COLO668 (cell line): ENCODE measurements at regions not wholly inside any gene's neighbourhood (a gene's known extent, or its start where the extent isn't known, plus 50 kb on each side); places are given as distances from the start of the nearest gene placed in this dataset.

Experiments used
- DNase-seq: peaks from one replicate; lab custom pipeline; 2025; ENCODE audit not compliant: unreplicated experiment; lab: John Stamatoyannopoulos, UW

DNA sequence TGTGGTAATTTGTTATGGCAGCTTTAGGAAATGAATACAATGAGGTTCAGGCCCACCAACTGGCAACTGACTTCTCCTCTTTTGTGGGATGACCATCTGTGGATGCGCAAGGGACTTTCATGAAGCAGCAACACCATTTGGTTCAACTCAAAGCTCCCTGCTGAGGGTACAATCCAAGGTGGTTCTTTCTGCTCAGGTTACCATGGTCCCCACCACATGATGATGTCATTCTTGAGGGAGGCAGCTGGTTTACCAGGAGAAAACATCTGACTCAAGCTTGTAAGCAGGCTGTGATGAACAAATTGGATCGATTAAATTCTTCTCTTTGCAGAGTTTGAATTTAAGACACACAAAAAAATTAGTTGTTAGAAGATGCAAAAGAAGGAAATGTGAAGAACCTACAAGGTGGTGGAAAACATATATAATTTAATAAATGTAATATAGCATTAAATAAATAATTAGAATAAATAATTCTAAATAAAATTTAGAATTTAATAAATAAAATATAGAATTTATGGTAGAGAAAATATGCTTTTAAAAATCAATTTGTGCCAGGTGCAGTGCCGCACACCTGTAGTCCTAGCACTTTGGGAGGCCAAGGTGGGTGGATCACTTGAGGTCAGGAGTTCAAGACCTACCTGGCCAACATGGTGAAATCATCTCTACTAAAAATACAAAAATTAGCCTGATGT lies 67.6 kb upstream of the ANKFN1 start:
- DNase-seq, result no peak

GRCh38 chr17:56087199-56087598 lies 66.1 kb upstream of the ANKFN1 start:
- DNase-seq, result no peak

DNA sequence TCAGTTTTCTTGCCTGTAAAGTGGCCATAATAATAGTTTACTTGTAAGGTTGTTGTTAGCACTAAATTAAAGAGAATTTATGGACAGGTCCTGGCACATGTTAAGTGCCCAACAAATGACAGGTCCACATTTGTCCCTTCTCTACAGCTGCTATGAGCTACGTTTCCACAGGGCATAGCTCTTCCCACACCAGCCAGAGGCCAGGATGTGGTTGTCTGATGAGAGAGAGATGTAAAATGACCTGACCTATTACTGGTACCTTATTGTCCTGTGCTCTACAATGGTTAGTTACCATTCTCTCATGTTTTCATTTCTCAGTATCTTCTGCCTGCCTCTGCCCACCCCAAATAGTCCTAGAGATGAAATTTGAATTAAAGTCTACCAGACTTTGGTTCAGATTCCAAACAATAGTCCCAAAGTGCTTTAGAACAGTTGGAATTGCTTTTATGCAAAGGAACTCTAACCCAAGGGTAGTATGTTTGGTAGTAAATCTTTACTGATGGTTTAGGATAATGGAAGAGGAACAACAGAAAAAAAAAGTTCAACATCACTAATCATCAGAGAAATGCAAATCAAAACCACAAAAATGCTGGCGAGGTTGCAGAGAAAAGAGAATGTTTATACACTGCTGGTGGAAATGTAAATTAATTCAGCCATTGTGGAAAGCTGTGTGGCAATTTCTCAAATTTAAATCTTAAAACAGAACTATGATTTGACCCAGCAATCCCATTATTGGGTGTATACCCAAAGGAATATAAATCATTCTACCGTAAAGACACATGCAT lies 57.1 kb upstream of the ANKFN1 start:
- no peak for DNase-seq

DNA sequence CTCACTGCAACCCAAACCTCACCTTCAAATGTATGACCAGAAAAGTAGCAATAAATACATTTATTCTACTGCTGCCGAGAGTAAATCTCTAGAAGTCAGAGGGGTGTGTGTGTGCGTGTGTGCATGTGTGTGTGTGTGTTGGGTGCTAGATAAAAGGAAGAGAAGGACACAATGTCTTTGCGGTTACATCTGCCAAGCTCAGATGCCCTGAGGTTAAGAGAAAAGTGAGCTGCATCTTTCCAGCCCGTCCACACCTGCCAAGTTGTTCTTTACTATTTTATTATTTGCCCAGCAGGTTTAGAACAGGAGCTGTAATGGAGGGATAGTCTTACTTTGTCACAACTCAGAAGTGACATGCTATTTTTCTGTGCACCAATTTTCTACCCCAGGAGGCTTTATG lies 54.5 kb upstream of the ANKFN1 start:
- DNase-seq, result no peak

DNA sequence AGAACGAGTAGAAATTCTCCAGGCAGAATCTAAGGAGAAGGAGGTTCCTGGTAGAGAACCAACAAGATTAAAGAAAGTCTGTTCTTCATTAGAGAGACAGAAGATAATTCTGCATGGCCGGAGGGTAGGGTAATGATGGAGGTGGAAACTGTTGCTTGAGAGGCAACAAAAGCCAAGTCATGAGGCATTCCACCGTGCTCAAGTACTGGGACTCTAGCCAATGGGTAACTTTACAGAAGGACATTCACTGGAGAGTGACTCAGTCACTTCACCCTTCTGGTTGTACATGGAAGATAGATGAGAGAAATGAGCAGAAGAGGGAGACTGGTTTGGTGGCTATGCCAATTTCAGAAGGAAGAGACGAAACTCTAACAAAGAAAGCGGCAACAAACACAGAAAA lies 53.6 kb upstream of the ANKFN1 start:
- DNase-seq, result no peak
